GM13976 (cell line): ENCODE measurements at regions not wholly inside any gene's neighbourhood (a gene's known extent, or its start where the extent isn't known, plus 50 kb on each side); places are given as distances from the start of the nearest gene placed in this dataset.

Experiments used
- DNase-seq: peaks from one replicate; pipeline ENCODE4 v3.0.0; 2012; ENCODE audit warnings: low spot score
- CTCF ChIP-seq: IDR thresholded peaks from 2 replicates; pipeline ENCODE4 v1.5.1; 2012; ENCODE audit warnings: borderline replicate concordance, mild to moderate bottlenecking; ENCODE audit not compliant: insufficient read depth; ENCODE audit errors: extremely low read depth, missing control alignments, control extremely low read depth
- in situ Hi-C: fragments of 300-500 bp; cut with MboI; formaldehyde crosslinking; loops from one replicate; pipeline ENCODE4 v1.12.0; 2022; ENCODE audit warnings: low sequenced_read_pairs, mixed read lengths, inconsistent platforms; ENCODE audit not compliant: unreplicated experiment

GRCh38 chr2:237242091-237242536, 156.4 kb downstream of the COPS8 start:
- TF ChIP-seq CTCF = no peak
- in situ Hi-C loops = no loop called here
- no peak for DNase-seq

DNA sequence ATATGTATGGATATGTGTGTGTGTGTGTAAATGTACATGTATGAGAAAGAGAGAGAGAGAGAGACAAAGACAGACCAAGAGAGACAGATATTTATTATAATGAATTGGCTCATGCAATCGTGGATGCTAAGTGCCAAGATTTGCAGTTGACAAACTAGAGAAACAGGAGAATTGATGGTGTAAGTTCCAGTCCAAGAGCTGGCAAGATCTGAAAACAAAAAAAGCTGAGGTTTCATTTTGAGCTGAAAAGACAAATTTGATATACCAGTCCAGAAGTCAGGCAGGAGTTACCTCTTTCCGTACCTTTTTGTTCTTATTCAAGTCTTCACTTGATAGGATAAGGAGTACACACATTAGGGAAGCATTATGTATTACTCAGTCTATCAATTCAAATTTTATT, 157.8 kb downstream of the COPS8 start:
- no peak for TF ChIP-seq CTCF
- in situ Hi-C loops = no loop called here
- DNase-seq = no peak

- DNase-seq = no peak
- no peak for TF ChIP-seq CTCF
These were observed 158.5 kb downstream of the COPS8 start for GRCh38 chr2:237244178-237244577.

DNA sequence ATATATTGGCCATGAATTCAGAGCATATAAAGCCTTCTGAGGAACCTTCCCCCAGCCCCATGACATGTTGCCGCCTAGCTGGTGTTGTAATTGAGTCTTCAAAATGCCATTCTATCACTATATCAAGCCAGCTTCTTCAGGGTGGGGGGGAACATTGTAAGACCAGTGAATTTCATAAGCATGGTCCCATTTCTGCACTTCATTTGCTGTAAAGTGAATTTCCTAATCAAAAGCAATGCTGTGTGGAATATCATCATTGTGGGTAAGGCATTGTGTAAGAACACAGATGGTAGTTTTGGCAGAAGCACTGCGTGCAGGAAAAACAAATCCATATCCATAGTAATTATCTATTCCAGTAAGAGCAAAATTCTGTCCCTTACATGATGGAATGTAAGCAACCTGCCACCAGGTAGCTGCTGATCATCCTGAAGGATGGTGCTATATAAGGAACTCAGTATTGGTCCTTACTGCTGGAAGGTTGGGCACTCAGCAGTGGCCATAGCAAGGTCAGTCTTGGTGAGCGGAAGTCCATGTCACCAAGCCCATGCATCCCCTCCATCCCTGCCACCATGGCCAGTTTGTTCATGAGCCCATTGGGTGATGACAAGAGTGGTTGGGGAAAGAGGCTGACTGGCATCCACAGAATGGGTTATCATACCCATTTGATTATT, 159.4 kb downstream of the COPS8 start:
- in situ Hi-C loops = no loop called here
- no peak for TF ChIP-seq CTCF
- DNase-seq = no peak

More at GRCh38 chr2:237244178-237244577, 158.5 kb downstream of the COPS8 start:
- in situ Hi-C loops = no loop called here

DNA sequence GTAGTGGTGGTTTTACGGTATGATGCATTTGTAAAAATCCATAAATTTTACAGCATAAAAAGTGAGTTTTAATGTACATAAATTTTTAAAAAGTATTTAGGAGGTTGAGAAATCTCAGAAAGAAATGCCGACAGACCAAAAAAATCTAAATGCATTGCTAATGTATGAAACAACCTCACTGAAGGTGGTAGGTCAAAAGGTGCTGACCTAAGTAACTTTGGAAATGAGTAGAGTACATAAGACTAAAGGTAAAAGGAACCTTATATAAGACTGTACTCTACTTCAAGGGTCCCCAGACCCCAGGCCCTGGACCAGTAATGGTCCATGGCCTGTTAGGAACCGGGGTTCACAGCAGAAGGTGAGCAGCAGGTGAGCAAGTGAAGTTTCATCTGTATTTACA, 163.4 kb downstream of the COL6A3 start:
- TF ChIP-seq CTCF = no peak
- DNase-seq = no peak
- in situ Hi-C loops = no loop called here

DNA sequence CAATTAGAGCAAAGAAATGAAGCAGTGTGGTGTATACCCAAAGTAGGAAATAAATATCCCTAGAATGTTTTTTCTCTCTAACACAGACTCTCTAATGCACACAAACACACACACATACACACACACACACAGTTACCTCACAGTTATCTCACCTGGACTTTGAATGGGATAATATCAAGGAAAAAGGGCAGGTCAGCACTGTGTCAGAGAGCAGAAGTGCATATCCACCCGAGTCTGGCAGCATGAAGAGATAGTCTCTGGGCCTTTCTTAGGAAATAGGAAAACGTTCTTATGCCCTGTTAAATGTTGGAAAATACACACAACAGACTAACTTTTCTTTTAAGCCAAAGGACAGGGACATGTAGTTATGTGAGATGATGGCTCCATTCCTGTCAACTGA, 162.0 kb downstream of the COL6A3 start:
- TF ChIP-seq CTCF = no peak
- in situ Hi-C loops = no loop called here

More for the DNA sequence above, 162.0 kb downstream of the COL6A3 start:
- DNase-seq = no peak
